ENCODE measurements at regions not wholly inside any gene's neighbourhood (a gene's known extent, or its start where the extent isn't known, plus 50 kb on each side); places are given as distances from the start of the nearest gene placed in this dataset.

DNA sequence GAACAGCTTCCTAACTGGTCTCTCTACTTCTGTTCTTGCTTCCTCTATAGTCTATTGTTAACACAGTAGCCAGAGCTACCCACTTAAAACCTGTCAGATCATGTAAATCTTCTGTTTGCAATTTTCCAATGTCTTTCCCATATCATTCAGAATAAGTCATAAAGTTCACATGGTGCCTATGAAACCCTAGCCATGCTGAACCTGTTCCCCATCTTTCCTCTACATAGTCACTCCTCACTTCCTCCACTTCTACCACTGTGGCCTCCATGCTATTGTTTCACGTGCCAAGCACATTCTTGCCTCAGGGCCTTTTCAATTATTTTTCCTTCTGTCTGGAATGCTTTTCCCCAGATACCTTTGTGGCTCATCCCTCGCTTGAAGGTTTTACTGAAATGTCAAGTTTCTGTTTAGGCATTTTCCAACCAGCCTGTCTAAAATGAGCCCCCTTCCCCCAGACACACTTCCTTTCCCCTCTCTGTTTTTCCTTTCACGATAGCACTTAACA, 132.1 kb downstream of the DYRK2 start:
- TF ChIP-seq, protein P1, sequence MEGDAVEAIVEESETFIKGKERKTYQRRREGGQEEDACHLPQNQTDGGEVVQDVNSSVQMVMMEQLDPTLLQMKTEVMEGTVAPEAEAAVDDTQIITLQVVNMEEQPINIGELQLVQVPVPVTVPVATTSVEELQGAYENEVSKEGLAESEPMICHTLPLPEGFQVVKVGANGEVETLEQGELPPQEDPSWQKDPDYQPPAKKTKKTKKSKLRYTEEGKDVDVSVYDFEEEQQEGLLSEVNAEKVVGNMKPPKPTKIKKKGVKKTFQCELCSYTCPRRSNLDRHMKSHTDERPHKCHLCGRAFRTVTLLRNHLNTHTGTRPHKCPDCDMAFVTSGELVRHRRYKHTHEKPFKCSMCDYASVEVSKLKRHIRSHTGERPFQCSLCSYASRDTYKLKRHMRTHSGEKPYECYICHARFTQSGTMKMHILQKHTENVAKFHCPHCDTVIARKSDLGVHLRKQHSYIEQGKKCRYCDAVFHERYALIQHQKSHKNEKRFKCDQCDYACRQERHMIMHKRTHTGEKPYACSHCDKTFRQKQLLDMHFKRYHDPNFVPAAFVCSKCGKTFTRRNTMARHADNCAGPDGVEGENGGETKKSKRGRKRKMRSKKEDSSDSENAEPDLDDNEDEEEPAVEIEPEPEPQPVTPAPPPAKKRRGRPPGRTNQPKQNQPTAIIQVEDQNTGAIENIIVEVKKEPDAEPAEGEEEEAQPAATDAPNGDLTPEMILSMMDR (IDR thresholded peaks at IDR 0.05), result no peak
- TF ChIP-seq POLR2A (IDR thresholded peaks at IDR 0.05) (no peak), POLR2AphosphoS5 (IDR thresholded peaks at IDR 0.05; ENCODE audit: insufficient read depth in 1 of 2, low read depth in 1 of 2) (no peak)
